RWPE2 (cell line): ENCODE measurements at regions not wholly inside any gene's neighbourhood (a gene's known extent, or its start where the extent isn't known, plus 50 kb on each side); places are given as distances from the start of the nearest gene placed in this dataset.

Source experiments
- ATAC-seq: fragments of 200-7000 bp; cut with Tn5 transposase; 3 replicates; pipeline ENCODE4 v1.9.1; 2021; ENCODE audit warnings: low read depth
- DNase-seq: peaks from one replicate; pipeline ENCODE4 v3.0.0-alpha.2; 2020; ENCODE audit warnings: low spot score
- H3K27ac ChIP-seq: fragments of 450-650 bp; 2 replicates; pipeline ENCODE4 v1.5.1; 2017; ENCODE audit warnings: mild to moderate bottlenecking; ENCODE audit not compliant: poor library complexity, severe bottlenecking
- H3K27me3 ChIP-seq: fragments of 250-450 bp; sonication (Bioruptor Pico); 2 replicates; pipeline ENCODE4 v1.5.1; 2021; ENCODE audit warnings: mild to moderate bottlenecking, moderate library complexity; ENCODE audit not compliant: insufficient read depth, poor library complexity, severe bottlenecking
- H3K36me3 ChIP-seq: fragments of 250-450 bp; sonication (Bioruptor Pico); 2 replicates; pipeline ENCODE4 v1.5.1; 2020; ENCODE audit warnings: low read depth, mild to moderate bottlenecking, moderate library complexity
- H3K4me1 ChIP-seq: fragments of 250-450 bp; sonication (Bioruptor Pico); 2 replicates; pipeline ENCODE4 v1.5.1; 2021; ENCODE audit warnings: mild to moderate bottlenecking, moderate library complexity; ENCODE audit not compliant: insufficient read depth, poor library complexity, severe bottlenecking
- H3K4me3 ChIP-seq: fragments of 250-450 bp; sonication (Bioruptor Pico); 2 replicates; pipeline ENCODE4 v1.5.1; 2021; ENCODE audit warnings: mild to moderate bottlenecking, moderate library complexity; ENCODE audit not compliant: severe bottlenecking
- H3K9me3 ChIP-seq: fragments of 250-450 bp; sonication (Bioruptor Pico); 2 replicates; pipeline ENCODE4 v1.5.1; 2021; ENCODE audit warnings: mild to moderate bottlenecking, moderate library complexity; ENCODE audit not compliant: severe bottlenecking
- TF ChIP-seq, protein P1 (sequence below): fragments of 450-650 bp; IDR thresholded peaks from one replicate; pipeline ENCODE4 v1.5.1; 2017; ENCODE audit warnings: mild to moderate bottlenecking, moderate library complexity; ENCODE audit not compliant: poor library complexity, severe bottlenecking

DNA sequence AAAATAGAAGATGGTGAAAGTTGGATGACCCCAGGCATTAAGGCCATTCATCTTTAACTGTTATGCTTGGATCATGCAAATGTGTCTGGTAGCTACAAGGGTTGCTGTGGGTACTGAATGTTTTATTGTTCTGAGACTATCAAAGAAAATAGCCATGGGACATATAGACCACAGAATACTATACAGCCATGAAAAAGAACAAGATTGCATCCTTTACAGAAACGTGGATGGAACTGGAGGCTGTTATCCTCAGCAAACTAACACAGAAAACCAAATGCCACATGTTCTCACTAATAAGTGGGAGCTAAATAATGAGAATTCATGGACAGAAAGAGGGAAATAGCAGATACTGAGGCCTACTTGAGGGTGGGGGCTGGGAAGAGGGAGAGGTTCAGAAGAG lies 249.0 kb downstream of the LTN1 start:
- no peaks in the 10 kb centered on the region for H3K27me3 ChIP-seq
- DNase-seq = no peak
- no peak overlapping the region for H3K4me3 ChIP-seq
- no peaks in the 10 kb centered on the region for H3K9me3 ChIP-seq
- no peaks in the 10 kb centered on the region for H3K36me3 ChIP-seq
- ATAC-seq = no peak
- H3K27ac ChIP-seq = no peak overlapping the region
- TF ChIP-seq, protein P1, sequence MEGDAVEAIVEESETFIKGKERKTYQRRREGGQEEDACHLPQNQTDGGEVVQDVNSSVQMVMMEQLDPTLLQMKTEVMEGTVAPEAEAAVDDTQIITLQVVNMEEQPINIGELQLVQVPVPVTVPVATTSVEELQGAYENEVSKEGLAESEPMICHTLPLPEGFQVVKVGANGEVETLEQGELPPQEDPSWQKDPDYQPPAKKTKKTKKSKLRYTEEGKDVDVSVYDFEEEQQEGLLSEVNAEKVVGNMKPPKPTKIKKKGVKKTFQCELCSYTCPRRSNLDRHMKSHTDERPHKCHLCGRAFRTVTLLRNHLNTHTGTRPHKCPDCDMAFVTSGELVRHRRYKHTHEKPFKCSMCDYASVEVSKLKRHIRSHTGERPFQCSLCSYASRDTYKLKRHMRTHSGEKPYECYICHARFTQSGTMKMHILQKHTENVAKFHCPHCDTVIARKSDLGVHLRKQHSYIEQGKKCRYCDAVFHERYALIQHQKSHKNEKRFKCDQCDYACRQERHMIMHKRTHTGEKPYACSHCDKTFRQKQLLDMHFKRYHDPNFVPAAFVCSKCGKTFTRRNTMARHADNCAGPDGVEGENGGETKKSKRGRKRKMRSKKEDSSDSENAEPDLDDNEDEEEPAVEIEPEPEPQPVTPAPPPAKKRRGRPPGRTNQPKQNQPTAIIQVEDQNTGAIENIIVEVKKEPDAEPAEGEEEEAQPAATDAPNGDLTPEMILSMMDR = no peak
- H3K4me1 ChIP-seq = no peaks in the 10 kb centered on the region

DNA sequence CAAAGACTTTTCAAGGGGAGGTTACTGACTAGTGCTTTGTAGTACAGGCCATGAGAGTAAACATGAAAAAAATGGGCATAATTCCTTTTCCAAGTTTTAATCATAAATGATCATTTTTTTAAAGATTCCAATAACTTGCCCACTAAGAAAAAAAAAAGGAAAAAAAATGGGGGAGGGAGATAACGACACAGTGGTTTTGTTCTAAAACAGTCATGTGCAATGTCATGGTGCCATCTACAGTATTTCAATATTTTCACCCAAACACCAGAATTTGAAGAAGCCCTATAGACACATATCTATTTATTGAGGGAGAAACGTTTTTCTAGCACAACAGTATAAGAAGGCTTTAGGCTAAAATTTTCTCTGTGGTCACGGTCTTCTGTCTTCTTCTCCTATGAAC lies 250.2 kb downstream of the LTN1 start:
- H3K27me3 ChIP-seq = no peaks in the 10 kb centered on the region
- no peak overlapping the region for H3K27ac ChIP-seq
- TF ChIP-seq, protein P1 = peak; percentile 76
- H3K36me3 ChIP-seq = no peaks in the 10 kb centered on the region
- no peak overlapping the region for H3K4me3 ChIP-seq
- ATAC-seq (no peak), DNase-seq (no peak)
- peaks cover 7% of the 10 kb centered on the region for H3K4me1 ChIP-seq
- no peaks in the 10 kb centered on the region for H3K9me3 ChIP-seq

DNA sequence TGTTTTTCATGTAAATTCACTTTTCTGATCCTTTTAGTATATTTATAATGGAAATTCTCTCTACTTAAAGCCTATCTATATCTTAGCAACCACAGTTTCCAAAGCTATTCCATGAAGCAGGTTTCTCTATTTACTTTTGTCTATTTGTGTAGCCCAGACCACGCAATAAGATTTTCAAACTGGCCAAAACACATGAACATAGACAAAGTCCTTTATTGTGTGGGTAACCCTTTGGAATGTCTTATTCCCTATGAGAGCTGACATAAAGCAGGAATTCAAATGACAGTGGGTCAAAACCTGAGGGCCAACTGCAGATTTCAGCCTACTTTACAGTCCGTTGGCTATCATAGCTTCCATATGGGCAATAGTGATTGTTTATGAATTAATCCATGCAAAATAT lies 252.6 kb downstream of the LTN1 start:
- DNase-seq = no peak
- Histone ChIP-seq H3K36me3 (no peaks in the 10 kb centered on the region), H3K4me1 (peaks cover 7% of the 10 kb centered on the region), H3K4me3 (no peak overlapping the region), H3K27me3 (no peaks in the 10 kb centered on the region), H3K27ac (no peak overlapping the region), H3K9me3 (no peaks in the 10 kb centered on the region)
- no peak for ATAC-seq
- TF ChIP-seq, protein P1 = no peak

DNA sequence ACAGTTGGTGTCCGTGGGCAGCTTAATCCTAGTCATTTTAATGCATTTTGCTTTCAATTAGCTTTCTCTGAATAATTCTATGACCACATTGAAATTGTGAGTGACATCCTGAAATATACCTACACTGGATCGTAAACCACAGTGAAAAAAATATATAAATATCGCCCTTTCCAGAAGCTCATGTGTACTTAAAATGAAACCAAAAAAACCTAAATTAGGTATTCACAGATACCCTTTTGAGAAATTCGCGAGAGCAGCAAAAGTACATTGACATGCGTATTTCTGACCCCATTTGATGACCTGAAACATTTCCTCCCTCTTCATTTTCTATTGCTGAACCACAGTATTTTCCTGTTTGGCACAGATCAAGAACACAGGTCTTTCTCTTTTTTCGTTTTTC lies 253.8 kb downstream of the LTN1 start:
- Histone ChIP-seq H3K36me3 (no peaks in the 10 kb centered on the region), H3K9me3 (no peaks in the 10 kb centered on the region), H3K27me3 (no peaks in the 10 kb centered on the region), H3K27ac (no peak overlapping the region), H3K4me1 (peaks cover 17% of the 10 kb centered on the region), H3K4me3 (no peak overlapping the region)
- ATAC-seq (no peak), DNase-seq (no peak)
- TF ChIP-seq, protein P1 = no peak

DNA sequence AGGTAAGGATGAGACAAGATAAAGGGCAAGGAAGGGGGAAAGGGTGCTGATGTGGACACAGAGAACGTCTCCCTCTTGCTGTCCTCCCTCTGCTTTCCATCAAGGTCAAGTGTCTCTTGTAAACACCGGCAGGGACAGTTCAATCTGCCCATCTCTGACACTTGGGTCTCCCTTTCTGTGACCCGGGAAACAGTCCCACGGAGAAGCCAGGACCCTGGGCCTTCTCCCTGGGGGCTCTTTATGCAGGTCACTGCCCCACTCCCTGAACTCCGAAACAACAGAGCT lies 254.3 kb downstream of the LTN1 start:
- Histone ChIP-seq H3K4me1 (peaks cover 17% of the 10 kb centered on the region), H3K9me3 (no peaks in the 10 kb centered on the region), H3K27ac (peak overlapping the region; percentile 41), H3K36me3 (no peaks in the 10 kb centered on the region), H3K27me3 (no peaks in the 10 kb centered on the region), H3K4me3 (no peak overlapping the region)
- ATAC-seq (no peak), DNase-seq (no peak)
- TF ChIP-seq, protein P1 = no peak
